GM12864 (cell line): ENCODE measurements at regions not wholly inside any gene's neighbourhood (a gene's known extent, or its start where the extent isn't known, plus 50 kb on each side); places are given as distances from the start of the nearest gene placed in this dataset.

Experiments
- DNase-seq: peaks from one replicate; pipeline ENCODE4 v3.0.0-alpha.2; 2011; ENCODE audit warnings: low read depth
- H3K4me3 ChIP-seq: 2 replicates; pipeline ENCODE4 v1.5.1; 2011; ENCODE audit warnings: mild to moderate bottlenecking, low read depth, low read length, control low read depth
- TF ChIP-seq, protein P1 (sequence below): IDR thresholded peaks from 2 replicates; pipeline ENCODE4 v1.5.1; 2011; ENCODE audit warnings: low read depth, mild to moderate bottlenecking, moderate library complexity, low read length, control low read depth, inconsistent platforms; ENCODE audit errors: missing control alignments

DNA sequence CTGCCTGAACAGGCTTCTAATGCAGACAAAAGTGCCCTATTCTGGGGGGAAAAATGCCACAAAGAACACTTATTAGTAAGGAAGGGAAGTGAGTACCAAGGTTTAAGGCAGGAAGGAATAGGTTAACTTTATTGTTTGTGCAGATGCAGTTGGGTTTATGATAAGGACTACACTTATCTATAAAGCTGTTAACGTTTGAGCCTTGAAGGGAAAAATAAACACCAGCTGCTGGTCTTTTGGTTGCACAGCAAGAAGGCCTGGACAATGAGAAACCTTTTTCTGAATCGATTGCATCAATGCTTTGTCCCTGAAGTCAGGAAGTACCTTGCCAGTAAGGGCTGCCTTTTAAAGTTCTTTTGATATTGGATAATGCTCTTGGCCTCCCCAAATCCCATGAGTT is 407.8 kb downstream of the ATP23 start:
- TF ChIP-seq, protein P1, sequence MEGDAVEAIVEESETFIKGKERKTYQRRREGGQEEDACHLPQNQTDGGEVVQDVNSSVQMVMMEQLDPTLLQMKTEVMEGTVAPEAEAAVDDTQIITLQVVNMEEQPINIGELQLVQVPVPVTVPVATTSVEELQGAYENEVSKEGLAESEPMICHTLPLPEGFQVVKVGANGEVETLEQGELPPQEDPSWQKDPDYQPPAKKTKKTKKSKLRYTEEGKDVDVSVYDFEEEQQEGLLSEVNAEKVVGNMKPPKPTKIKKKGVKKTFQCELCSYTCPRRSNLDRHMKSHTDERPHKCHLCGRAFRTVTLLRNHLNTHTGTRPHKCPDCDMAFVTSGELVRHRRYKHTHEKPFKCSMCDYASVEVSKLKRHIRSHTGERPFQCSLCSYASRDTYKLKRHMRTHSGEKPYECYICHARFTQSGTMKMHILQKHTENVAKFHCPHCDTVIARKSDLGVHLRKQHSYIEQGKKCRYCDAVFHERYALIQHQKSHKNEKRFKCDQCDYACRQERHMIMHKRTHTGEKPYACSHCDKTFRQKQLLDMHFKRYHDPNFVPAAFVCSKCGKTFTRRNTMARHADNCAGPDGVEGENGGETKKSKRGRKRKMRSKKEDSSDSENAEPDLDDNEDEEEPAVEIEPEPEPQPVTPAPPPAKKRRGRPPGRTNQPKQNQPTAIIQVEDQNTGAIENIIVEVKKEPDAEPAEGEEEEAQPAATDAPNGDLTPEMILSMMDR = no peak
- DNase-seq = no peak
- no peak overlapping the region for H3K4me3 ChIP-seq

DNA sequence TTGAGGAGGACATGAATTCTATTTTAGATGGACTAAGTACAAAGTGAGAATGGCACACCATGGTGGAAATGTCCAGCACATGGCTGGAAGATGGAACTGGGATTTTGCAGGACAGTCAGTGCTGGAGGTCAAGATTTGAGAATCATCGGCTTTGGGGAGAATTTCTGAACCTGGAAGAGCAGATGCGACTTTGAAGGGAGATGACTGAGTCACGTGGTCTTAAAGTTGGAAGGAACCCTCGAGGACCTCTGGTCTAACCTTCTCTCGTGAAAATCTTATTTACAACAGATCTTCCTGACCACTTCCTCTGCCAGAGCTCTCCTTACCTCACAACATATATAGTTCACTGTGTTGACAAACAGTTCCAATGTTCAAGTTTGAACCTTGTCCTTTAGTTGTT is 415.4 kb downstream of the ATP23 start:
- DNase-seq = no peak
- TF ChIP-seq, protein P1 = no peak
- no peak overlapping the region for H3K4me3 ChIP-seq

DNA sequence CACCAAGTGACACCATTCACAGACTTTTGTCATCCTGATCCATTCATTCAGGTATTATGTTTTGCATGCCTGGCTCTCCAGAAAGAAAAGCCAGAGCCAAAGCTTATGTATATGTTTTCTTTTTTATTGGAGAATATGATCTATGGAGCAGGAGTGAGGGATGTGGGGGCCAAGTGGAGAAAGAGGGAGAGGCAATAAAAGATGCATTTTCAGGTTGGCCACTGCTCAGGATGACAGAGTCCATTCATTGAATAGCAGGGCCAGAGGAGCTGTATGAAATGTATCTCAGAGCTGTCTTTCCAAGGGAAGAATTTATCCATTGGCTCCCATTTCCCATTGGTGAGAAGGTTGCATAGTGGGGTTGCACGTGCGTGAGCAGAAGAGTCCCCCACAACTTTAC is 416.1 kb downstream of the ATP23 start:
- TF ChIP-seq, protein P1 = no peak
- no peak overlapping the region for H3K4me3 ChIP-seq
- no peak for DNase-seq

DNA sequence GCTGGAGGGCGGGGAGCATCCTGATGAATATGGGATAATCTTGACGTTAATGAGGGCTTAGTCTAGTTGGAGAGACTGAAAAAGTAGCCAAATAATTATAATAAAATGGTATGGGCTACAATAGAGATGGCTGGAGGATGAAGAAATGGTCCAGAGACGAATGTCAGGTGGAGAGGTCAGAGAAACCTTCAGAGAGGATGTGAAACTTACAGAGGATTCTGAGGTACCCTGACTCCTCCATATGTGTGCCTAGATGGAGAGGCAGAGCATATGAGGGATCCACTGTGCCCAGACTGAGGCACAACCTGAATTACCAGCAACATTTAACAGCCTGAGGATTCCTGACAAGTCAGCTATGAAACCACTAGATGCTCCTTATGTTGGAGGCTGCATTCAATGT is 417.0 kb downstream of the ATP23 start:
- no peak for DNase-seq
- TF ChIP-seq, protein P1 = no peak
- H3K4me3 ChIP-seq = no peak overlapping the region

DNA sequence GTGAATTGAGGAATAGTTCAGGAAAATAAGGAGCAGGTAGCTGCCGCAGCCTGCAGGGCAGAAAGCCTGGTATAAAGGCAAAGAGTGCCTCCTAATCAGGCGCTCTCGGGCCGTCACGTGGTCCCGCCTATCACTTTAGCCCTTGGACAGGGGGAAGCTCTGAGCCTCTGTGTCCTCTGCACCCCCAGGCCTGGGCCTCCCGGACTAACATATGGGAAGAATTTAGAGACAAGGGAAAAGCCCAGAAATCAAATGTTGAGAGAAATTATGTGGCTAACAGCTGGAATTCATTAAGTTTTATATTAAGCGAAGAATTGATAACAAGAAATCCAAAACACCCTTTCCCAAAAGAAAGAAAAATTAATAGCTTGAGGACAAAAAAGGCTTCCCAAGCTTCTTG is 417.7 kb downstream of the ATP23 start:
- no peak for DNase-seq
- TF ChIP-seq, protein P1 = no peak
- H3K4me3 ChIP-seq = no peak overlapping the region

DNA sequence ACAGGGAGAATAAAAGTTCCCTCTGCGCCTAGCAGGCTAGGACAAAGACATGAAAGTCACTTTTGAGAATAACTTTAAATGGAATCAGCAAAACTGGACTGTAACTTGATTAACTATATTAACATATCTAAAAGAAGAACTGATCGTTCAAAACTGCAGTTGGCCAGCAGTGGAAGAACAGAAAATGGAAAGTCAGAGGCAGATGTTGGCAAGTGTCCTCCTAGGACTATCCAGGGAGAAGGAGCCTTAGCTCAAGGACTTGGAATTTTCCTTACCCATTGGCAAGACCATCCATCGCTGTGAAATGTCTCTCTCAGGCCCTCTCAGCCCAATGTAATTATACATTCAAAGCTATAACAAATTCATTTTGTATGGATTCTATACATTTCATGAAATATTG is 419.7 kb downstream of the ATP23 start:
- no peak overlapping the region for H3K4me3 ChIP-seq
- DNase-seq = no peak
- TF ChIP-seq, protein P1 = no peak

DNA sequence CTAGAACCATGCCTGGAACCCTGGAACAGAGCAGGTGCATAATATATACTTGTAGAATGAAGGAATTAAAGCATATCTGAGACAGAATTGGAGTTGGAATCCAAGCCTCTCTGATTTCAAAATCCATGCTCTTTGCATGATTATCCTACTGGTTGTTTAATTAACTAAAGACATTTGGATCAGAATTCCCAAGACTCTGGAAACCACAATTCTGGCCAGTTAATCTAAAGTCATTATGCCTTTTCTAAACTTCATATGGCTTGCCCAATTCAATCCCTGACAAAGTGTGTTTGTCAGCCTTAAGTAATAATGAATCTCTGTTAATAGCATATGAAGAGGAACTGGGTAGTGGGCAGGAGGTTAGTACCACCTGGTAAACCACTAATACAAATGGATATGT is 422.6 kb downstream of the ATP23 start:
- no peak for DNase-seq
- no peak overlapping the region for H3K4me3 ChIP-seq
- TF ChIP-seq, protein P1 = no peak
